ENCODE measurements at regions not wholly inside any gene's neighbourhood (a gene's known extent, or its start where the extent isn't known, plus 50 kb on each side); places are given as distances from the start of the nearest gene placed in this dataset.

DNA sequence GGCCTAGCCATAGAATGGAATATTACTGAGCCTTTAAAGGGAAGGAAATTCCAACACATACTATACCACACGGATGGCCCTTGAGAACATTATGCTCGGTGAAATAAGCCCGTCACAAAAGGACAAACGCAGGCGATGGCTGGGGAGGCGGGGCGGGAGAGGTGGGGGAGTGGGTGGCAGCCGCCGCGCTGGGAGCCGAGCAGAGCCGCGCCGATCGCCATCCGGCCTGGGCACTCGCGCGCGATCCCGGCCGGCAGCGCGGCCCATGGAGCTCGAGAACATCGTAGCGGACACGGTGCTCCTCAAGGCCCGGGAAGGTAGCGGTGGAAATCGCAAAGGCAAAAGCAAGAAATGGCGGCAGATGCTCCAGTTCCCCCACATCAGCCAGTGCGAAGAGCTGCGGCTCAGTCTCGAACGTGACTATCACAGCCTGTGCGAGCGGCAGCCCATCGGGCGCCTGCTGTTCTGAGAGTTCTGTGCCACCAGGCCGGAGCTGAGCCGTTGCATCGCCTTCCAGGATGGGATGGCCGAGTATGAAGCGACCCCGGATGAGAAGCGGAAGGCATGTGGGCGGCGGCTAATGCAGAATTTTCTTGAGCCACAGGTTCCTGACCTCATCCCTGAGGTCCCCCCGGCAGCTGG lies 140.1 kb downstream of the ZDHHC20 start:
- DNase-seq (ENCODE audit: low read depth in 2 of 2): no peak

DNA sequence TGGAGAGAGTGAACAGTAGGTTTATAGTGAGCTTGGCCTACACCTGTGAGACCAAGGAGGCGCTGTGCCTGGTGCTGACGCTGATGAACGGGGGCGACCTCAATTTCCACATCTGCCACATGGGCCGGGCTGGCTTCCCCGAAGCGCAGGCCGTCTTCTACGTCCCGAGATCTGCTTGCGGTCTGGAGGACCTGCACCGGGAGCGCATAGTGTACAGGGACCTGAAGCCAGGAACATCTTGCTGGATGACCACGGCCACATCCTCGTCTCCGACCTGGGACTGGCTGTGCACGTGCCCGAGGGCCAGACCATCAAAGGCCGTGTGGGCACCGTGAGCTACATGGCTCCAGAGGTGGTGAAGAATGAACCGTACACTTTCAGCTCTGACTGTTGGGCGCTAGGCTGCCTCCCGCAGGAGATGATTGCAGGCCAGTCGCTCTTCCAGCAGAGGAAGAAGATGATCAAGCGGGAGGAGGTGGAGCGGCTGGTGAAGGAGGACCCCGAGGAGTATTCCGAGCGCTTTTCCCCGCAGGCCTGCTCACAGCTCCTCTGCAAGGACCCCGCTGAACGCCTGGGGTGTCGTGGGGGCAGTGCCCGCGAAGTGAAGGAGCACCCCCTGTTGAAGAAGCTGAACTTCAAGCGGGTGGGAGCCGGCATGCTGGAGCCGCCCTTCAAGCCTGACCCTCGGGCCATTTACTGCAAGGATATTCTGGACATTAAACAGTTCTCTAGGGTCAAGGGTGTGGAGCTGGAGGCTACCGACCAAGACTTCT lies 139.0 kb downstream of the ZDHHC20 start:
- no peak for DNase-seq (ENCODE audit: low read depth in 2 of 2)

DNA sequence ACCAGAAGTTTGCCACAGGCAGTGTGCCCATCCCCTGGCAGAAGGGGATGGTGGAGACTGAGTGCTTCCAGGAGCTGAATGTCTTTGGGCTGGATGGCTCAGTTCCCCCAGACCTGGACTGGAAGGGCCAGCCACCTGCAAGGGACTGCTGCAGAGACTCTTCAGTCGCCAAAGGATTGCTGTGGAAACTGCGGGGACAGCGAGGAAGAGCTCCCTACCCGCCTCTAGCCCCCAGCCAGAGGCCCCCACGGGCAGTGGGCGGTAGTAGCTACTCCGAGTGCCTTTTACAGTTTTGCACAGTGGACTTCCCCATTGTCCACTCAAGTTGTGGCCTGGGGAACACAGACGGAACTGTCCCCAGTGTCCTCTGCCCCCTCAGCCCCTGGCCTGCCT lies 138.5 kb downstream of the ZDHHC20 start:
- DNase-seq (ENCODE audit: low read depth in 2 of 2): no peak

DNA sequence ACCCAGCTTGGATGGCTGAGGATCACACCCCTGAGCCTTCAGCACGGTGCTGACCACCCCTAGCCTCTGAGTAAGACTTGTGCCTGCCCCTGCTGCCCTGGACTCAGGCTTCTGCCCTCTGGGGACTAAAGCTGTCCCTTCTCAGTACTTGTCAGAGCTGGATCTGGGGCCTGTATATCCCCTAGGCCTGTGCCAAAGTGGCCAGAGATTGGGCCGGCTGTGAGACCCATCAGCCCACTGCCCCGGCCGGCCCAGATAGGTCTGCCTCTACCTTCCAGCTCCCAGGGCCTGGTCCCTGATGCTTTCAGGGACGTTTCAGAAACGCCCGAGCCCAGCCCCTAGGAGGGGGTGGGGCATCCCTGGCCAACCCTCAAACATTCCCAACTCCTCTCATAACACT lies 137.8 kb downstream of the ZDHHC20 start:
- DNase-seq (ENCODE audit: low read depth in 2 of 2): no peak

DNA sequence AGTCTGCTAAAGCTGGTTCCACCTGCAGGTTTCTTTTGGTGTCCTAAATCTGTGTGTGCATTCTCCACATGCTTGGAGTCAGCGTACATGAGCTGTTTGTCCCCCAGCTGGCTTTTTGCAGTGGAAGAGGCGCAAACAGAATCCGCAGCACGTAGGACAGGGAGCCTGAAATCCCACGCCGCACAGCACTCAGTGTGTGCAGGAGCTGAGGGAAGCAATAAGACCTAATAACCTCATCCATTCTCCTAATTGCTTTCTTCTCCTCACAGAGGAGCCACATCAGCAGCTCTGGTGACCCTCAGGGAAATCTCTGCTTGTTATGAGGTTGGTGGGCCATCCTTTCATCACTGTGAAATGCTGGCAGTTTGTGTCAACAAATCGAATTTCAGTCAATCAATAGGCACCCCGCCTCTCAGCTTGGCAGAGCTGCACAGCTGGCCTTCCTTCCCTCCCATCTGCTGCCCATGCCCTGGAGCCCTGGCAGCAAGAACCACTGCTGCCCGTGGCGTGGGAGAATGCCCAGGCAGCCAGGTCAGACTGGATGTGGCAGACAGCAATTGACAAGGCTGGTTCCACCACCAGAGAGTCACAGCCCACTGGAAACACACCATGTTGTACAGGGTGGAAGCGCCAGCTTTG lies 136.7 kb downstream of the ZDHHC20 start:
- DNase-seq (ENCODE audit: low read depth in 2 of 2): no peak
